OCI-LY3 (cell line): ENCODE measurements at regions not wholly inside any gene's neighbourhood (a gene's known extent, or its start where the extent isn't known, plus 50 kb on each side); places are given as distances from the start of the nearest gene placed in this dataset.

ENCODE experiments used
- H2AFZ ChIP-seq: fragments of 200-600, 300-600 bp; shearing (Covaris generic); 2 replicates; pipeline ENCODE4 v1.6.0; 2014; ENCODE audit warnings: antibody characterized with exemption, low read depth, low read length
- H3K27ac ChIP-seq: fragments of 200-600, 300-600 bp; sonication (generic); 2 replicates; pipeline ENCODE4 v1.5.1; 2014; ENCODE audit warnings: mild to moderate bottlenecking, low read length, moderate library complexity, mixed read lengths
- H3K27me3 ChIP-seq: fragments of 200-600, 300-600 bp; sonication (generic); 2 replicates; pipeline ENCODE4 v1.6.1; 2014; ENCODE audit warnings: low read depth, low read length, mixed read lengths
- H3K36me3 ChIP-seq: fragments of 200-600, 300-600 bp; sonication (generic); replicated peaks from 2 replicates; pipeline ENCODE3; 2014; ENCODE audit warnings: low read depth, low read length, mixed read lengths
- H3K4me1 ChIP-seq: fragments of 300-600, 200-600 bp; sonication (generic); 2 replicates; pipeline ENCODE4 v1.6.1; 2014; ENCODE audit warnings: low read length, mixed read lengths
- H3K4me2 ChIP-seq: fragments of 200-600, 300-600 bp; sonication (generic); 2 replicates; pipeline ENCODE4 v1.6.1; 2014; ENCODE audit warnings: low read length, mixed read lengths
- H3K4me3 ChIP-seq: fragments of 300-600, 200-600 bp; sonication (generic); 2 replicates; pipeline ENCODE4 v1.5.1; 2014; ENCODE audit warnings: antibody characterized with exemption, mild to moderate bottlenecking, low read length, moderate library complexity
- H3K79me2 ChIP-seq: fragments of 300-600, 200-600 bp; shearing (Covaris generic); 2 replicates; pipeline ENCODE4 v1.6.1; 2014; ENCODE audit warnings: mild to moderate bottlenecking, low read length, mixed read lengths
- H3K9ac ChIP-seq: fragments of 300-600, 200-600 bp; shearing (Covaris generic); 2 replicates; pipeline ENCODE4 v1.6.0; 2014; ENCODE audit warnings: mild to moderate bottlenecking, low read length, moderate library complexity
- H3K9me3 ChIP-seq: fragments of 200-600, 300-600 bp; shearing (Covaris generic); 2 replicates; pipeline ENCODE4 v1.6.1; 2014; ENCODE audit warnings: low read length, mixed read lengths; ENCODE audit not compliant: insufficient read depth
- H4K20me1 ChIP-seq: fragments of 200-600, 300-600 bp; sonication (generic); 2 replicates; pipeline ENCODE4 v1.6.1; 2016; ENCODE audit warnings: low read length, mixed read lengths; ENCODE audit not compliant: insufficient read depth
- EZH2phosphoT487 ChIP-seq: fragments of 200-600 bp; shearing (Covaris generic); IDR thresholded peaks from 2 replicates; pipeline ENCODE4 v1.6.1; 2018; ENCODE audit warnings: antibody characterized with exemption, mixed run types, low read depth
- TF ChIP-seq, protein P1 (sequence below): fragments of 200-600, 300-600 bp; sonication (generic); IDR thresholded peaks from 2 replicates; pipeline ENCODE4 v1.5.1; 2014; ENCODE audit warnings: antibody characterized with exemption, low read length, low read depth

DNA sequence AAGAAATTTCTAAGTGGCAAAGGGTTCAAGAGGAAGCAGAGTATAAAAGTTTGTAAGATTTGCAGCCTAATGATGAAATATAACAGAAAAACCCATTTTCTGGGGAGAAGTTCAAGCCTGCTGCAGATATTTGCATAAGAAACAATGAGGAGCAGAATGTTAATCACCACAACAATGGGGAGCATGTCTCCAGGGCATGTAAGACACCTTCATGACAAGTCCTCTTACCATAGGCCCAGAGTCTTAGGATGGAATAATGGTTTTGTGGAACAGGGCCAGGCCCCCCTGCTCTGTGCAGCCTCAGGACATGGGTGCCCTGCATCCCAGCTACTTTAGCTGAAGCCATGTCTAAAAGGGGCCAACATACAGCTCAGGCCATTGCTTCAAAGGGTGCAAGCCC lies 809.0 kb upstream of the SLITRK5 start:
- H3K27me3 ChIP-seq, result no peaks in the 10 kb centered on the region
- no peak overlapping the region for H2AFZ ChIP-seq
- no peaks in the 10 kb centered on the region for H3K36me3 ChIP-seq
- H4K20me1 ChIP-seq, result no peaks in the 10 kb centered on the region
- H3K4me1 ChIP-seq, result 0 out of 2 replicates have a peak, but pooled peaks cover 4% of the 10 kb centered on the region
- TF ChIP-seq EZH2phosphoT487, result no peak
- TF ChIP-seq, protein P1, sequence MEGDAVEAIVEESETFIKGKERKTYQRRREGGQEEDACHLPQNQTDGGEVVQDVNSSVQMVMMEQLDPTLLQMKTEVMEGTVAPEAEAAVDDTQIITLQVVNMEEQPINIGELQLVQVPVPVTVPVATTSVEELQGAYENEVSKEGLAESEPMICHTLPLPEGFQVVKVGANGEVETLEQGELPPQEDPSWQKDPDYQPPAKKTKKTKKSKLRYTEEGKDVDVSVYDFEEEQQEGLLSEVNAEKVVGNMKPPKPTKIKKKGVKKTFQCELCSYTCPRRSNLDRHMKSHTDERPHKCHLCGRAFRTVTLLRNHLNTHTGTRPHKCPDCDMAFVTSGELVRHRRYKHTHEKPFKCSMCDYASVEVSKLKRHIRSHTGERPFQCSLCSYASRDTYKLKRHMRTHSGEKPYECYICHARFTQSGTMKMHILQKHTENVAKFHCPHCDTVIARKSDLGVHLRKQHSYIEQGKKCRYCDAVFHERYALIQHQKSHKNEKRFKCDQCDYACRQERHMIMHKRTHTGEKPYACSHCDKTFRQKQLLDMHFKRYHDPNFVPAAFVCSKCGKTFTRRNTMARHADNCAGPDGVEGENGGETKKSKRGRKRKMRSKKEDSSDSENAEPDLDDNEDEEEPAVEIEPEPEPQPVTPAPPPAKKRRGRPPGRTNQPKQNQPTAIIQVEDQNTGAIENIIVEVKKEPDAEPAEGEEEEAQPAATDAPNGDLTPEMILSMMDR, result no peak
- no peak overlapping the region for H3K4me2 ChIP-seq
- no peak overlapping the region for H3K27ac ChIP-seq
- no peak overlapping the region for H3K4me3 ChIP-seq
- no peaks in the 10 kb centered on the region for H3K79me2 ChIP-seq
- H3K9me3 ChIP-seq, result no peaks in the 10 kb centered on the region
- H3K9ac ChIP-seq, result no peak overlapping the region

DNA sequence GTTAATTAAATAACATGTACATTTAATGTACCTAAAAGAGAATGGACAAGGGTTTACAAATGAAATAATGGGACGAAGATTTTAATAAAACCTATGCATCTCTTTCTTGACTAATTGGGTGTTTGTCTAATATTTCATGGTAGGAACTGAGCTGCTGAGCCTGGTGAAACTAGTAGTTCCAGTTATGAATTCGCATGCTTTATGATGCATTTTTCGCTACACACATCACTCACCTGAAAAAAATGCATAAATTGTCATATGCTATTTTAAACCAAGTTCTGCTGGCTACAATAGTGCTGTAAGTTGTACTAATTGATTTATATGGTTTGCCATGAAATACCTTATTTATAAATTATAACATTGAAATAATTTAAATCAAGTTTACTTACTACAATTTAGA lies 806.8 kb upstream of the SLITRK5 start:
- H3K9me3 ChIP-seq, result no peaks in the 10 kb centered on the region
- H3K27me3 ChIP-seq, result no peaks in the 10 kb centered on the region
- no peak overlapping the region for H3K9ac ChIP-seq
- H3K79me2 ChIP-seq, result no peaks in the 10 kb centered on the region
- no peak overlapping the region for H3K27ac ChIP-seq
- H4K20me1 ChIP-seq, result no peaks in the 10 kb centered on the region
- no peak overlapping the region for H2AFZ ChIP-seq
- H3K4me2 ChIP-seq, result no peak overlapping the region
- no peaks in the 10 kb centered on the region for H3K36me3 ChIP-seq
- H3K4me3 ChIP-seq, result no peak overlapping the region
- TF ChIP-seq, protein P1, result no peak
- TF ChIP-seq EZH2phosphoT487, result no peak
- 0 out of 2 replicates have a peak, but pooled peaks cover 4% of the 10 kb centered on the region for H3K4me1 ChIP-seq

DNA sequence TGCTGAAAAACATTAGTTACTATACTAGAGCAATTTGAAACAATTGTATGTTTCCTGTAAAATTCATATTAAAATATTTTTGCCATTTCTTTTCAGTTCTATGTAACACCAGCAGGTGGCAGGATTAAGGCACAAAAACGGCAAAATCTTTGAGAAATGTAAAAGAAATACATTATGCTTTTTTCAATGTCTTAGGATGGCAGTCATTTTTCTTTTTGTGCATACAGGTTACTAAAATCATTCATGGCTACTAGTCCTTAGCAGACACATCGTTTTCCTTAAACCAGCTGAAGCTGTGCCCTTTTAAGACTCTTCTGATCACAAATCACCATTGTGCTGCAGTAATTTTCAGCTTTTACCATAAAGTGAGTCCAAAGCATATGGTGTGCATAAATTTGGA lies 800.7 kb upstream of the SLITRK5 start:
- Histone ChIP-seq H3K36me3 (no peaks in the 10 kb centered on the region), H3K27me3 (no peaks in the 10 kb centered on the region), H3K9me3 (no peaks in the 10 kb centered on the region), H4K20me1 (no peaks in the 10 kb centered on the region), H3K4me2 (peak overlapping the region; percentile 8; the same call in 1 of the 2 replicates), H3K9ac (no peak overlapping the region), H3K79me2 (no peaks in the 10 kb centered on the region), H3K4me1 (0 out of 2 replicates have a peak, but pooled peaks cover 3% of the 10 kb centered on the region), H3K27ac (no peak overlapping the region), H2AFZ (peak overlapping the region; percentile 9; the same call in 1 of the 2 replicates), H3K4me3 (no peak overlapping the region)
- TF ChIP-seq, protein P1, result peak; percentile 85
- no peak for TF ChIP-seq EZH2phosphoT487

DNA sequence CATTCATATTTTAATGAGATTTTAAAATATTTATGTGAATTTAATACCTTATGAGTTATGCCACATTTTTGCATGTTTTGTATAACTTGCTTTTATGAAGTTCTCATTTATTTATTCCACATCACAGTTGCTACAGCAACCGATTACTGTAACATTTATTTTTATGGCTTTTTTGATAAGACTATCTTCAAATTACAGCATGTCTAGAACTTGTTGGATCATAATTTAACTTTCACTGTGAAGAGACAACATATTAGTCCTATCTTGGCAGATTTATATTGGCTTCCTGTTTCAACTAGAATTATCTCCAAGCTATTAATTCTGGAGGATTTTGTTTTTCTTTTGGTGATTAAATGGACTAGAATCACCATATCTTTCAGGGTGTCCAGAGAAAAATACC lies 793.7 kb upstream of the SLITRK5 start:
- no peak overlapping the region for H3K9ac ChIP-seq
- no peak overlapping the region for H2AFZ ChIP-seq
- no peaks in the 10 kb centered on the region for H3K36me3 ChIP-seq
- H4K20me1 ChIP-seq, result no peaks in the 10 kb centered on the region
- H3K9me3 ChIP-seq, result no peaks in the 10 kb centered on the region
- H3K27me3 ChIP-seq, result no peaks in the 10 kb centered on the region
- H3K27ac ChIP-seq, result no peak overlapping the region
- H3K4me3 ChIP-seq, result no peak overlapping the region
- no peak for TF ChIP-seq EZH2phosphoT487
- TF ChIP-seq, protein P1, result no peak
- no peaks in the 10 kb centered on the region for H3K4me1 ChIP-seq
- H3K79me2 ChIP-seq, result no peaks in the 10 kb centered on the region
- no peak overlapping the region for H3K4me2 ChIP-seq
